IMR-90 (cell line): ENCODE measurements at regions not wholly inside any gene's neighbourhood (a gene's known extent, or its start where the extent isn't known, plus 50 kb on each side); places are given as distances from the start of the nearest gene placed in this dataset.

Experiments used
- ATAC-seq: fragments of 200-7000 bp; cut with Tn5 transposase; 2 replicates; pipeline ENCODE4 v1.9.1; 2020; ENCODE audit warnings: low read depth, mild to moderate bottlenecking, moderate library complexity
- BruUV-seq: library from RNA; stranded (reverse); fragments of 400-500 nt; replicated peaks from 2 replicates; lab custom pipeline; 2021; lab: Mats Ljungman, UMichigan
- CTCF ChIA-PET: fragments of 300-600 bp; formaldehyde crosslinking; extraction: SDS; loops from one replicate; lab custom pipeline; 2021; ENCODE audit warnings: antibody characterized with exemption; lab: Yijun Ruan, JAX
- POLR2A ChIA-PET: fragments of 300-600 bp; sonication (Branson Sonifier 250); formaldehyde crosslinking; loops from one replicate; lab custom pipeline; 2022; ENCODE audit warnings: antibody characterized with exemption; ENCODE audit not compliant: unreplicated experiment; lab: Charles Lee
- DNase-seq: peaks from one replicate; pipeline ENCODE4 v3.0.0; 2013
- H2AFZ ChIP-seq: replicated peaks from 2 replicates; pipeline ENCODE3; 2013; ENCODE audit warnings: low read length, mild to moderate bottlenecking; ENCODE audit not compliant: poor library complexity
- H2AK5ac ChIP-seq: 2 replicates; pipeline ENCODE4 v1.6.1; 2013; ENCODE audit warnings: low read depth, low read length, inconsistent platforms
- H2AK9ac ChIP-seq: replicated peaks from 2 replicates; pipeline ENCODE3; 2013; ENCODE audit warnings: mild to moderate bottlenecking, low read depth, low read length, moderate library complexity; ENCODE audit not compliant: poor library complexity
- H2BK120ac ChIP-seq: 2 replicates; pipeline ENCODE4 v1.6.1; 2013; ENCODE audit warnings: low read depth, low read length, inconsistent platforms
- H2BK15ac ChIP-seq: 3 replicates; pipeline ENCODE4 v1.6.1; 2013; ENCODE audit warnings: low read depth, low read length, inconsistent platforms
- H2BK20ac ChIP-seq: 2 replicates; pipeline ENCODE4 v1.6.1; 2013; ENCODE audit warnings: low read depth, mild to moderate bottlenecking, inconsistent platforms, low read length, moderate library complexity
- H2BK5ac ChIP-seq: 2 replicates; pipeline ENCODE4 v1.6.1; 2013; ENCODE audit warnings: mild to moderate bottlenecking, low read depth, low read length, inconsistent platforms; ENCODE audit not compliant: poor library complexity, severe bottlenecking
- H3K14ac ChIP-seq: replicated peaks from 2 replicates; pipeline ENCODE4 v1.6.1; 2013; ENCODE audit warnings: low read depth, low read length, inconsistent platforms
- H3K18ac ChIP-seq: 2 replicates; pipeline ENCODE4 v1.6.1; 2013; ENCODE audit warnings: low read depth, low read length, control low read depth
- H3K23ac ChIP-seq: 2 replicates; pipeline ENCODE4 v1.6.1; 2013; ENCODE audit warnings: low read depth, low read length, inconsistent platforms
- H3K27ac ChIP-seq: 2 replicates; pipeline ENCODE4 v1.5.1; 2013; ENCODE audit warnings: mild to moderate bottlenecking, control low read depth, low read length; ENCODE audit not compliant: insufficient read depth
- H3K27me3 ChIP-seq: 2 replicates; pipeline ENCODE4 v1.6.1; 2013; ENCODE audit warnings: low read length; ENCODE audit not compliant: control insufficient read depth, insufficient read depth
- H3K36me3 ChIP-seq: 2 replicates; pipeline ENCODE4 v1.6.1; 2013; ENCODE audit warnings: low read length, mixed read lengths; ENCODE audit not compliant: control insufficient read depth, insufficient read depth
- H3K4ac ChIP-seq: 2 replicates; pipeline ENCODE4 v1.6.1; 2013; ENCODE audit warnings: low read depth, low read length, inconsistent platforms
- H3K4me1 ChIP-seq: 2 replicates; pipeline ENCODE4 v1.6.1; 2013; ENCODE audit warnings: low read length, mixed read lengths; ENCODE audit not compliant: control insufficient read depth, insufficient read depth
- H3K4me2 ChIP-seq: 2 replicates; pipeline ENCODE4 v1.6.1; 2013; ENCODE audit warnings: low read depth, mild to moderate bottlenecking, control low read depth, low read length, moderate library complexity
- H3K4me3 ChIP-seq: 2 replicates; pipeline ENCODE4 v1.5.1; 2013; ENCODE audit warnings: low read depth, mild to moderate bottlenecking, control low read depth, low read length, moderate library complexity; ENCODE audit not compliant: insufficient read depth
- H3K56ac ChIP-seq: 2 replicates; pipeline ENCODE4 v1.6.1; 2013; ENCODE audit warnings: low read length, inconsistent platforms; ENCODE audit not compliant: insufficient read depth; ENCODE audit errors: extremely low read depth
- H3K79me1 ChIP-seq, 2 experiments: 2 replicates each; pipeline ENCODE4 v1.6.1; 2013; ENCODE audit warnings: low read length in 2 of 2, inconsistent platforms in 1 of 2, low read depth in 1 of 2
- H3K9ac ChIP-seq: 2 replicates; pipeline ENCODE4 v1.6.1; 2013; ENCODE audit warnings: low read depth, low read length, control low read depth
- H3K9me1 ChIP-seq: 2 replicates; pipeline ENCODE4 v1.6.1; 2013; ENCODE audit warnings: low read length, inconsistent platforms; ENCODE audit not compliant: insufficient read depth
- H3K9me3 ChIP-seq: 2 replicates; pipeline ENCODE4 v1.6.1; 2013; ENCODE audit warnings: low read length; ENCODE audit not compliant: control insufficient read depth, insufficient read depth
- H4K20me1 ChIP-seq: 2 replicates; pipeline ENCODE4 v1.6.1; 2013; ENCODE audit warnings: low read length, inconsistent platforms; ENCODE audit not compliant: insufficient read depth
- H4K5ac ChIP-seq: 2 replicates; pipeline ENCODE4 v1.6.1; 2013; ENCODE audit warnings: mild to moderate bottlenecking, low read depth, low read length, control low read depth
- H4K8ac ChIP-seq, 2 experiments: 2 replicates each; pipeline ENCODE4 v1.6.1; 2013; ENCODE audit warnings: low read depth in 2 of 2, low read length in 2 of 2, control low read depth in 1 of 2, inconsistent platforms in 1 of 2
- H4K91ac ChIP-seq: 2 replicates; pipeline ENCODE4 v1.6.1; 2013; ENCODE audit warnings: low read depth, low read length, inconsistent platforms; ENCODE audit not compliant: insufficient read depth
- BHLHE40 ChIP-seq: fragments of 150-350 bp; IDR thresholded peaks from 2 replicates; pipeline ENCODE4 v1.6.1; 2016; ENCODE audit warnings: mild to moderate bottlenecking, low read depth, low read length
- CEBPB ChIP-seq: IDR thresholded peaks from 2 replicates; pipeline ENCODE4 v1.6.1; 2012; ENCODE audit warnings: low read depth, low read length, improper control_type of control experiment
- CHD1 ChIP-seq: IDR thresholded peaks from 2 replicates; pipeline ENCODE4 v1.6.1; 2012; ENCODE audit warnings: low read depth, low read length, improper control_type of control experiment
- FOS ChIP-seq: fragments of 150-350 bp; IDR thresholded peaks from 2 replicates; pipeline ENCODE4 v1.6.1; 2016; ENCODE audit warnings: low read depth, low read length
- MAFK ChIP-seq: IDR thresholded peaks from 2 replicates; pipeline ENCODE4 v1.6.1; 2012; ENCODE audit warnings: low read depth, low read length, improper control_type of control experiment
- MAZ ChIP-seq: IDR thresholded peaks from 2 replicates; pipeline ENCODE4 v1.6.1; 2012; ENCODE audit warnings: low read depth, mild to moderate bottlenecking, low read length, improper control_type of control experiment, moderate library complexity, borderline replicate concordance
- MXI1 ChIP-seq: IDR thresholded peaks from 2 replicates; pipeline ENCODE4 v1.6.1; 2012; ENCODE audit warnings: low read depth, mild to moderate bottlenecking, low read length, moderate library complexity, borderline replicate concordance
- NFE2L2 ChIP-seq: fragments of 150-350 bp; IDR thresholded peaks from 2 replicates; pipeline ENCODE4 v1.6.1; 2016; ENCODE audit warnings: low read depth, mild to moderate bottlenecking, low read length
- POLR2A ChIP-seq: IDR thresholded peaks from 2 replicates; pipeline ENCODE4 v1.6.1; 2012; ENCODE audit warnings: mild to moderate bottlenecking, low read depth, low read length
- RAD21 ChIP-seq: IDR thresholded peaks from 2 replicates; pipeline ENCODE4 v1.6.1; 2012; ENCODE audit warnings: low read length, improper control_type of control experiment
- RCOR1 ChIP-seq: IDR thresholded peaks from 2 replicates; pipeline ENCODE4 v1.6.1; 2012; ENCODE audit warnings: mild to moderate bottlenecking, low read length, improper control_type of control experiment; ENCODE audit not compliant: insufficient replicate concordance
- RFX5 ChIP-seq: IDR thresholded peaks from 2 replicates; pipeline ENCODE4 v1.8.0; 2012; ENCODE audit warnings: low read depth, mild to moderate bottlenecking, low read length, moderate library complexity
- SMC3 ChIP-seq: fragments of 150-350 bp; IDR thresholded peaks from 2 replicates; pipeline ENCODE4 v1.6.1; 2016; ENCODE audit warnings: low read depth, mild to moderate bottlenecking, antibody characterized with exemption, low read length, moderate library complexity
- WGBS, 2 experiments: methylation state at CpG; one replicate each; pipeline versions ENCODE4 v1.1.5 to v1.1.7; 2013; ENCODE audit warnings: missing lambda C conversion rate in 2 of 2; ENCODE audit not compliant: insufficient read length in 1 of 2; ENCODE audit errors: extremely low coverage in 2 of 2; 5-methylcytosine and 5-hydroxymethylcytosine counted together
- dilution Hi-C: fragments of 300-500 bp; cut with HindIII; formaldehyde crosslinking; loops from one replicate; pipeline ENCODE4 v1.14.3; 2018; ENCODE audit warnings: low sequenced_read_pairs; ENCODE audit not compliant: unreplicated experiment
- in situ Hi-C: fragments of 300-500 bp; cut with MboI; formaldehyde crosslinking; loops from 3 replicates; pipeline ENCODE4 v1.14.3; 2019; ENCODE audit warnings: low sequenced_read_pairs, inconsistent platforms, mixed read lengths
- intact Hi-C: fragments of 100-400 bp; cut with micrococcal nuclease; formaldehyde crosslinking; loops from 2 replicates; pipeline ENCODE4 v1.10.0; 2022
- TF ChIP-seq, protein P1 (sequence below): fragments of 150-350 bp; IDR thresholded peaks from 2 replicates; pipeline ENCODE4 v1.6.1; 2017; ENCODE audit warnings: mild to moderate bottlenecking, antibody characterized with exemption, low read length, low read depth
- TF ChIP-seq, protein P2 (sequence below): conservative IDR thresholded peaks from 2 replicates; pipeline ENCODE4 v1.5.1; 2012; ENCODE audit warnings: mild to moderate bottlenecking, low read depth, low read length, improper control_type of control experiment
- TF ChIP-seq, protein P3 (sequence below): fragments of 150-350 bp; IDR thresholded peaks from 2 replicates; pipeline ENCODE4 v1.6.1; 2016; ENCODE audit warnings: low read depth, mild to moderate bottlenecking, low read length, moderate library complexity, borderline replicate concordance

DNA sequence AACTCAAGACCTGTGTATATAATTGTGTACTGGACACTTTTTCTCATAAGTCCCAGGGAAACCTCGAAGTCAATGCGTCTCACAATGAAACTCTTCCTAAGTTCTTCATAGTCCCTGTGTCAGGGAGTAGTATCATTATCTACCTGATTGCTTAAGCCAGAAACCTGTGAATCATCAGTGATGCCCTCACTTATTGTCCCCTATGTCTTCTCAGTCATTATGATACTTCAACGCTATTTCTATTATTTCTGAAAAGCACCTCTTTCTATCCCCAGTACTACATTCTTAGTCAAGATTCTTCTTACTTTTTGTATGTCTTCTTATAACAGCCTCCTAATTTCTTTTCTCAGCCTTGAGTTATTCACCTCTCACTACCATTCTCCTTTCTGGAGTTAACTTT, 94.3 kb downstream of the OTUD1 start:
- no TSS peak for BruUV-seq
- no peak for ATAC-seq
- H4K91ac ChIP-seq: no peak overlapping the region
- ChIA-PET CTCF (no interaction called here), POLR2A (no interaction called here)
- H2BK5ac ChIP-seq: no peak overlapping the region
- no peak for DNase-seq
- no peak overlapping the region for H2AK5ac ChIP-seq
- H2AK9ac ChIP-seq: no peak overlapping the region
- no peak overlapping the region for H3K23ac ChIP-seq
- no peaks in the 10 kb centered on the region for H3K79me1 ChIP-seq
- dilution Hi-C loops (no loop called here), in situ Hi-C loops (loop anchor here (5.0 to 25.0 kb wide), 3 partner anchors 216 to 979 kb away; no protein-coding TSS in a partner anchor), intact Hi-C loops (no loop called here)
- H4K5ac ChIP-seq: no peak overlapping the region
- H3K56ac ChIP-seq: no peak overlapping the region
- no peak overlapping the region for H4K8ac ChIP-seq
- no peak overlapping the region for H3K4me3 ChIP-seq
- no peaks in the 10 kb centered on the region for H3K9me3 ChIP-seq
- no peak overlapping the region for H3K27ac ChIP-seq
- H3K27me3 ChIP-seq: peaks cover 3% of the 10 kb centered on the region; the same call in 1 of the 2 replicates
- H3K9me1 ChIP-seq: no peaks in the 10 kb centered on the region
- TF ChIP-seq BHLHE40 (no peak), SMC3 (no peak), MXI1 (no peak), RCOR1 (no peak), MAZ (no peak), MAFK (no peak), NFE2L2 (no peak), CHD1 (no peak), CEBPB (no peak), POLR2A (no peak), RFX5 (no peak), RAD21 (no peak), FOS (no peak)
- TF ChIP-seq, protein P1, sequence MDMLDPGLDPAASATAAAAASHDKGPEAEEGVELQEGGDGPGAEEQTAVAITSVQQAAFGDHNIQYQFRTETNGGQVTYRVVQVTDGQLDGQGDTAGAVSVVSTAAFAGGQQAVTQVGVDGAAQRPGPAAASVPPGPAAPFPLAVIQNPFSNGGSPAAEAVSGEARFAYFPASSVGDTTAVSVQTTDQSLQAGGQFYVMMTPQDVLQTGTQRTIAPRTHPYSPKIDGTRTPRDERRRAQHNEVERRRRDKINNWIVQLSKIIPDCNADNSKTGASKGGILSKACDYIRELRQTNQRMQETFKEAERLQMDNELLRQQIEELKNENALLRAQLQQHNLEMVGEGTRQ: no peak
- TF ChIP-seq, protein P2, sequence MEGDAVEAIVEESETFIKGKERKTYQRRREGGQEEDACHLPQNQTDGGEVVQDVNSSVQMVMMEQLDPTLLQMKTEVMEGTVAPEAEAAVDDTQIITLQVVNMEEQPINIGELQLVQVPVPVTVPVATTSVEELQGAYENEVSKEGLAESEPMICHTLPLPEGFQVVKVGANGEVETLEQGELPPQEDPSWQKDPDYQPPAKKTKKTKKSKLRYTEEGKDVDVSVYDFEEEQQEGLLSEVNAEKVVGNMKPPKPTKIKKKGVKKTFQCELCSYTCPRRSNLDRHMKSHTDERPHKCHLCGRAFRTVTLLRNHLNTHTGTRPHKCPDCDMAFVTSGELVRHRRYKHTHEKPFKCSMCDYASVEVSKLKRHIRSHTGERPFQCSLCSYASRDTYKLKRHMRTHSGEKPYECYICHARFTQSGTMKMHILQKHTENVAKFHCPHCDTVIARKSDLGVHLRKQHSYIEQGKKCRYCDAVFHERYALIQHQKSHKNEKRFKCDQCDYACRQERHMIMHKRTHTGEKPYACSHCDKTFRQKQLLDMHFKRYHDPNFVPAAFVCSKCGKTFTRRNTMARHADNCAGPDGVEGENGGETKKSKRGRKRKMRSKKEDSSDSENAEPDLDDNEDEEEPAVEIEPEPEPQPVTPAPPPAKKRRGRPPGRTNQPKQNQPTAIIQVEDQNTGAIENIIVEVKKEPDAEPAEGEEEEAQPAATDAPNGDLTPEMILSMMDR: no peak
- TF ChIP-seq, protein P3, sequence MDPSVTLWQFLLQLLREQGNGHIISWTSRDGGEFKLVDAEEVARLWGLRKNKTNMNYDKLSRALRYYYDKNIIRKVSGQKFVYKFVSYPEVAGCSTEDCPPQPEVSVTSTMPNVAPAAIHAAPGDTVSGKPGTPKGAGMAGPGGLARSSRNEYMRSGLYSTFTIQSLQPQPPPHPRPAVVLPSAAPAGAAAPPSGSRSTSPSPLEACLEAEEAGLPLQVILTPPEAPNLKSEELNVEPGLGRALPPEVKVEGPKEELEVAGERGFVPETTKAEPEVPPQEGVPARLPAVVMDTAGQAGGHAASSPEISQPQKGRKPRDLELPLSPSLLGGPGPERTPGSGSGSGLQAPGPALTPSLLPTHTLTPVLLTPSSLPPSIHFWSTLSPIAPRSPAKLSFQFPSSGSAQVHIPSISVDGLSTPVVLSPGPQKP: no peak
- no peak overlapping the region for H3K4me2 ChIP-seq
- H3K4me1 ChIP-seq: no peaks in the 10 kb centered on the region
- no peak overlapping the region for H2BK15ac ChIP-seq
- no peak overlapping the region for H3K4ac ChIP-seq
- H2BK20ac ChIP-seq: no peak overlapping the region
- no peak overlapping the region for H2BK120ac ChIP-seq
- 100% methylated on average over 1 of the region's 3 CpGs; no CpG with 5 or more reads in 1 of the 2 experiments for WGBS, 2 experiments
- no peak overlapping the region for H3K9ac ChIP-seq
- no peaks in the 10 kb centered on the region for H4K20me1 ChIP-seq
- no peak overlapping the region for H3K14ac ChIP-seq
- H2AFZ ChIP-seq: no peak overlapping the region
- H3K18ac ChIP-seq: no peak overlapping the region
- H3K36me3 ChIP-seq: no peaks in the 10 kb centered on the region
